H9 (cell line): ENCODE measurements at regions not wholly inside any gene's neighbourhood (a gene's known extent, or its start where the extent isn't known, plus 50 kb on each side); places are given as distances from the start of the nearest gene placed in this dataset.

ENCODE experiments used
- DNase-seq: peaks from one replicate; pipeline ENCODE4 v3.0.0-alpha.2; 2017
- H2AFZ ChIP-seq: one replicate; pipeline ENCODE4 v1.6.1; 2013; ENCODE audit warnings: mild to moderate bottlenecking, low read length, control low read depth, moderate library complexity
- H2AK5ac ChIP-seq: 2 replicates; pipeline ENCODE4 v1.6.1; 2013; ENCODE audit warnings: low read length, control low read depth, mixed read lengths; ENCODE audit not compliant: insufficient read length
- H2BK120ac ChIP-seq: one replicate; pipeline ENCODE4 v1.6.1; 2013; ENCODE audit warnings: low read depth, mild to moderate bottlenecking, low read length, control low read depth, inconsistent platforms; ENCODE audit not compliant: poor library complexity, severe bottlenecking
- H2BK12ac ChIP-seq: 2 replicates; pipeline ENCODE4 v1.6.1; 2013; ENCODE audit warnings: low read length, control low read depth, mixed read lengths, low read depth; ENCODE audit not compliant: insufficient read length
- H2BK15ac ChIP-seq: 2 replicates; pipeline ENCODE4 v1.6.1; 2013; ENCODE audit warnings: low read depth, low read length, control low read depth
- H2BK20ac ChIP-seq: one replicate; pipeline ENCODE4 v1.6.1; 2013; ENCODE audit warnings: low read depth, mild to moderate bottlenecking, low read length, control low read depth, inconsistent platforms; ENCODE audit not compliant: poor library complexity, severe bottlenecking
- H2BK5ac ChIP-seq: 2 replicates; pipeline ENCODE4 v1.6.1; 2013; ENCODE audit warnings: low read length, control low read depth, mixed read lengths; ENCODE audit not compliant: insufficient read length
- H3K14ac ChIP-seq: 2 replicates; pipeline ENCODE4 v1.6.1; 2013; ENCODE audit warnings: low read length, control low read depth; ENCODE audit not compliant: insufficient read depth
- H3K18ac ChIP-seq: 2 replicates; pipeline ENCODE4 v1.6.1; 2013; ENCODE audit warnings: low read depth, mild to moderate bottlenecking, mixed read lengths, low read length, control low read depth; ENCODE audit not compliant: insufficient read length
- H3K23ac ChIP-seq: 2 replicates; pipeline ENCODE4 v1.6.1; 2013; ENCODE audit warnings: low read length, control low read depth, mixed read lengths, low read depth; ENCODE audit not compliant: insufficient read length
- H3K23me2 ChIP-seq: 2 replicates; pipeline ENCODE4 v1.6.1; 2013; ENCODE audit warnings: low read depth, mild to moderate bottlenecking, mixed read lengths, low read length, control low read depth; ENCODE audit not compliant: insufficient read length, poor library complexity, severe bottlenecking
- H3K27ac ChIP-seq: 2 replicates; pipeline ENCODE4 v1.5.1; 2013; ENCODE audit warnings: low read length, control low read depth, mixed read lengths, low read depth; ENCODE audit not compliant: insufficient read length
- H3K27me3 ChIP-seq: 2 replicates; pipeline ENCODE4 v1.6.1; 2013; ENCODE audit warnings: low read length, control low read depth, inconsistent platforms; ENCODE audit not compliant: insufficient read depth
- H3K4ac ChIP-seq: 2 replicates; pipeline ENCODE4 v1.6.1; 2013; ENCODE audit warnings: low read depth, mild to moderate bottlenecking, control low read depth, inconsistent platforms, low read length, moderate library complexity
- H3K4me1 ChIP-seq: 2 replicates; pipeline ENCODE4 v1.6.1; 2013; ENCODE audit warnings: low read length, control low read depth, inconsistent platforms; ENCODE audit not compliant: insufficient read depth
- H3K4me2 ChIP-seq: 2 replicates; pipeline ENCODE4 v1.6.1; 2013; ENCODE audit warnings: low read length, control low read depth, mixed read lengths; ENCODE audit not compliant: insufficient read length, insufficient read depth
- H3K56ac ChIP-seq: 2 replicates; pipeline ENCODE4 v1.6.1; 2013; ENCODE audit warnings: low read depth, mild to moderate bottlenecking, mixed read lengths, low read length, control low read depth; ENCODE audit not compliant: insufficient read length
- H3K79me1 ChIP-seq: 2 replicates; pipeline ENCODE4 v1.6.1; 2013; ENCODE audit warnings: low read depth, mild to moderate bottlenecking, moderate library complexity, low read length, control low read depth, inconsistent platforms; ENCODE audit not compliant: insufficient read depth, poor library complexity, severe bottlenecking
- H3K79me2 ChIP-seq: 2 replicates; pipeline ENCODE4 v1.6.1; 2013; ENCODE audit warnings: low read length, control low read depth, inconsistent platforms; ENCODE audit not compliant: insufficient read depth
- H3K9ac ChIP-seq: 2 replicates; pipeline ENCODE4 v1.6.1; 2013; ENCODE audit warnings: low read length, control low read depth, mixed read lengths; ENCODE audit not compliant: insufficient read length; ENCODE audit errors: extremely low read depth
- H3K9me3 ChIP-seq: one replicate; pipeline ENCODE4 v1.6.1; 2013; ENCODE audit warnings: low read depth, low read length, inconsistent platforms; ENCODE audit not compliant: control insufficient read depth
- H3T11ph ChIP-seq: one replicate; pipeline ENCODE4 v1.6.1; 2013; ENCODE audit warnings: mild to moderate bottlenecking, low read length, control low read depth, inconsistent platforms
- H4K20me1 ChIP-seq: one replicate; pipeline ENCODE4 v1.6.1; 2013; ENCODE audit not compliant: control insufficient read depth, insufficient read length, insufficient read depth
- H4K5ac ChIP-seq: 2 replicates; pipeline ENCODE4 v1.6.1; 2013; ENCODE audit warnings: low read depth, mild to moderate bottlenecking, mixed read lengths, low read length, control low read depth; ENCODE audit not compliant: insufficient read length
- H4K8ac ChIP-seq: replicated peaks from 2 replicates; pipeline ENCODE4 v1.6.1; 2013; ENCODE audit warnings: low read length, control low read depth, mixed read lengths, low read depth; ENCODE audit not compliant: insufficient read length
- H4K91ac ChIP-seq: 2 replicates; pipeline ENCODE4 v1.6.1; 2013; ENCODE audit warnings: low read depth, mild to moderate bottlenecking, moderate library complexity, mixed read lengths, low read length, control low read depth; ENCODE audit not compliant: insufficient read length
- H3K27ac Mint-ChIP-seq, 3 experiments: 2 replicates in 2 of 3; 3 replicates in 1 of 3; pipeline ENCODE4 v1.8.0; 2020 to 2021; ENCODE audit warnings: mixed read lengths in 3 of 3, mild to moderate bottlenecking in 1 of 3, moderate library complexity in 1 of 3
- H3K27me3 Mint-ChIP-seq: 2 replicates; pipeline ENCODE4 v1.8.0; 2021; ENCODE audit warnings: low read depth, mild to moderate bottlenecking, moderate library complexity, mixed read lengths
- H3K36me3 Mint-ChIP-seq, 3 experiments: 2 replicates in 2 of 3; 3 replicates in 1 of 3; pipeline ENCODE4 v1.8.0; 2020 to 2021; ENCODE audit warnings: low read depth in 3 of 3, mixed read lengths in 3 of 3; ENCODE audit not compliant: insufficient read depth in 1 of 3
- H3K4me1 Mint-ChIP-seq, 2 experiments: 2 replicates each; pipeline ENCODE4 v1.8.0; 2020; ENCODE audit warnings: mixed read lengths in 2 of 2
- H3K4me3 Mint-ChIP-seq, 2 experiments: 2 replicates in 1 of 2; 3 replicates in 1 of 2; pipeline ENCODE4 v1.8.0; 2020 to 2021; ENCODE audit warnings: mild to moderate bottlenecking in 2 of 2, mixed read lengths in 2 of 2, moderate library complexity in 1 of 2
- H3K9me3 Mint-ChIP-seq, 2 experiments: 2 replicates in 1 of 2; 3 replicates in 1 of 2; pipeline ENCODE4 v1.8.0; 2020; ENCODE audit warnings: mild to moderate bottlenecking in 2 of 2, mixed read lengths in 2 of 2, moderate library complexity in 1 of 2
- WGBS: extraction: QIAGEN DNeasy Blood & Tissue Kit; methylation state at CpG from one replicate; pipeline ENCODE4 v1.1.7; 2013; ENCODE audit warnings: missing lambda C conversion rate, low lambda C conversion rate, mixed read lengths; ENCODE audit not compliant: insufficient read length; ENCODE audit errors: extremely low coverage; 5-methylcytosine and 5-hydroxymethylcytosine counted together
- TF ChIP-seq, protein P1 (sequence below): fragments of 200-600 bp; sonication (generic); conservative IDR thresholded peaks from 3 replicates; pipeline ENCODE4 v1.8.0; 2021; ENCODE audit warnings: antibody characterized with exemption, mild to moderate bottlenecking

DNA sequence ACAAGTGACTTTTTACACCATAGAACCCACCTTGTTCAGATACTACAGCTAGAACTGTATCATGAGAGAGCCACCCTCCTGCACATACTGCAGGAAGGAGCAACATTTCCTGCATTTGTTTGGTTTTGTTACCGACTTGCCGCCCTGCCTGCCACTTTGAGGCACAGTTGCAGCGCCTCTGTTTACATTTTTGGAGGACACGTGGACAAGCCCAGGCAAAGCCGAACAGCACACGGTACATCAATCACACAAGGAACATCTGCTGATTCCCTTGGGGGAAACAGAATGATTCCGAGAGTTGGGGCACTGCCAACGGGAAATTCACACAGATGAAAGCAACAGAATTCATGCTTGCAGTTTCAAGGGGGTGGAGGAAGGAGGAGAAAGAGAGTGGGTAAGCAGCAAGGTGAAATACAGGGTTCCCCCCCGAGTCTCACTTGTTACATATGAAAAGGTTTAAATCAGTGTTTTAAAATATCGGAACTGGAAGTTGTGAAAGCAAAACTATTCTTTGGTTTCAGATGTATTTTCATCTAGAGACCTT lies 110.7 kb downstream of the BTG1 start:
- Histone ChIP-seq H3K18ac (peak overlapping the region; percentile 81), H3K23me2 (no peaks in the 10 kb centered on the region), H4K5ac (peak overlapping the region; percentile 70), H2BK12ac (peak overlapping the region; percentile 14), H4K8ac (no peak overlapping the region), H3K9ac (peak overlapping the region; percentile 37), H2AFZ (peak overlapping the region; percentile 91), H3K4me2 (no peak overlapping the region), H2BK20ac (no peak overlapping the region), H3K14ac (peak overlapping the region; percentile 63; the same call in 1 of the 2 replicates), H3K56ac (no peak overlapping the region), H4K91ac (no peak overlapping the region), H3K27me3 (no peaks in the 10 kb centered on the region), H3K79me1 (no peaks in the 10 kb centered on the region), H2BK5ac (no peak overlapping the region), H4K20me1 (no peaks in the 10 kb centered on the region), H3T11ph (no peak overlapping the region), H2BK15ac (peak overlapping the region; percentile 5; the same call in 1 of the 2 replicates), H3K27ac (no peak overlapping the region), H3K23ac (no peak overlapping the region), H3K4me1 (peaks cover 6% of the 10 kb centered on the region; the same call in 1 of the 2 replicates), H3K4ac (no peak overlapping the region), H2AK5ac (no peak overlapping the region), H3K9me3 (no peaks in the 10 kb centered on the region), H2BK120ac (no peak overlapping the region), H3K79me2 (no peaks in the 10 kb centered on the region)
- peak overlapping the region; percentile 32 to 95 (median 68); a peak in 5 of 7 replicates for H3K27ac Mint-ChIP-seq
- TF ChIP-seq, protein P1, sequence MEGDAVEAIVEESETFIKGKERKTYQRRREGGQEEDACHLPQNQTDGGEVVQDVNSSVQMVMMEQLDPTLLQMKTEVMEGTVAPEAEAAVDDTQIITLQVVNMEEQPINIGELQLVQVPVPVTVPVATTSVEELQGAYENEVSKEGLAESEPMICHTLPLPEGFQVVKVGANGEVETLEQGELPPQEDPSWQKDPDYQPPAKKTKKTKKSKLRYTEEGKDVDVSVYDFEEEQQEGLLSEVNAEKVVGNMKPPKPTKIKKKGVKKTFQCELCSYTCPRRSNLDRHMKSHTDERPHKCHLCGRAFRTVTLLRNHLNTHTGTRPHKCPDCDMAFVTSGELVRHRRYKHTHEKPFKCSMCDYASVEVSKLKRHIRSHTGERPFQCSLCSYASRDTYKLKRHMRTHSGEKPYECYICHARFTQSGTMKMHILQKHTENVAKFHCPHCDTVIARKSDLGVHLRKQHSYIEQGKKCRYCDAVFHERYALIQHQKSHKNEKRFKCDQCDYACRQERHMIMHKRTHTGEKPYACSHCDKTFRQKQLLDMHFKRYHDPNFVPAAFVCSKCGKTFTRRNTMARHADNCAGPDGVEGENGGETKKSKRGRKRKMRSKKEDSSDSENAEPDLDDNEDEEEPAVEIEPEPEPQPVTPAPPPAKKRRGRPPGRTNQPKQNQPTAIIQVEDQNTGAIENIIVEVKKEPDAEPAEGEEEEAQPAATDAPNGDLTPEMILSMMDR: no peak
- no peak overlapping the region for H3K4me3 Mint-ChIP-seq
- DNase-seq: no peak
- no peaks in the 10 kb centered on the region for H3K9me3 Mint-ChIP-seq
- peaks cover 32 to 37% of the 10 kb centered on the region in 2 experiments for H3K4me1 Mint-ChIP-seq
- WGBS: no CpG with 5 or more reads among the region's 10 CpGs
- H3K27me3 Mint-ChIP-seq: no peaks in the 10 kb centered on the region
- no peaks in the 10 kb centered on the region for H3K36me3 Mint-ChIP-seq
